ENCODE measurements at regions not wholly inside any gene's neighbourhood (a gene's known extent, or its start where the extent isn't known, plus 50 kb on each side); places are given as distances from the start of the nearest gene placed in this dataset.

- no peak for DNase-seq (ENCODE audit: extremely low spot score)
- POLR2A ChIA-PET: no interaction called here
- CTCF ChIA-PET: interaction anchor here (1.7 kb wide), 1 partner anchor 13 kb away, joined by 4 read pairs; no protein-coding TSS in a partner anchor
- TF ChIP-seq NFRKB (IDR thresholded peaks at IDR 0.05) (no peak), FOXA1 (IDR thresholded peaks at IDR 0.05) (no peak), ELF4 (IDR thresholded peaks at IDR 0.05) (no peak), TARDBP (IDR thresholded peaks at IDR 0.05) (no peak), LEF1 (IDR thresholded peaks at IDR 0.05; ENCODE audit: borderline replicate concordance) (no peak), ZNF384 (IDR thresholded peaks at IDR 0.05) (no peak), BHLHE40 (IDR thresholded peaks at IDR 0.05; ENCODE audit: borderline replicate concordance) (no peak)
Measured at GRCh38 chr16:86050591-86051367, 151.8 kb downstream of the IRF8 start.

GRCh38 chr16:86051368-86052114 lies 152.6 kb downstream of the IRF8 start:
- ChIA-PET CTCF (no interaction called here), POLR2A (no interaction called here)
- peak; percentile 34 for DNase-seq (ENCODE audit: extremely low spot score)
- TF ChIP-seq BHLHE40 (IDR thresholded peaks at IDR 0.05; ENCODE audit: borderline replicate concordance): no peak
- TF ChIP-seq ELF4 (IDR thresholded peaks at IDR 0.05): no peak
- TF ChIP-seq PKNOX1 (IDR thresholded peaks at IDR 0.05): peak; percentile 91
- no peak for TF ChIP-seq FOXA1 (IDR thresholded peaks at IDR 0.05)
- TF ChIP-seq FOXK2 (IDR thresholded peaks at IDR 0.05): no peak
- no peak for TF ChIP-seq LEF1 (IDR thresholded peaks at IDR 0.05; ENCODE audit: borderline replicate concordance)
- TF ChIP-seq CTBP1 (IDR thresholded peaks at IDR 0.05; ENCODE audit: borderline replicate concordance): no peak
- no peak for TF ChIP-seq ARNT (IDR thresholded peaks at IDR 0.05)

GRCh38 chr16:86052115-86052670 lies 153.2 kb downstream of the IRF8 start:
- no peak for DNase-seq (ENCODE audit: extremely low spot score)
- CTCF ChIA-PET: no interaction called here
- TF ChIP-seq ELF4 (IDR thresholded peaks at IDR 0.05) (no peak), HDGF (IDR thresholded peaks at IDR 0.05; ENCODE audit: borderline replicate concordance) (no peak), SP1 (IDR thresholded peaks at IDR 0.05) (no peak), BHLHE40 (IDR thresholded peaks at IDR 0.05; ENCODE audit: borderline replicate concordance) (no peak), SUZ12 (IDR thresholded peaks at IDR 0.05) (no peak), CTBP1 (IDR thresholded peaks at IDR 0.05; ENCODE audit: borderline replicate concordance) (no peak), LEF1 (IDR thresholded peaks at IDR 0.05; ENCODE audit: borderline replicate concordance) (no peak), PKNOX1 (IDR thresholded peaks at IDR 0.05) (no peak), L3MBTL2 (conservative IDR thresholded peaks at IDR 0.05) (no peak), ZNF384 (IDR thresholded peaks at IDR 0.05) (no peak), ARNT (IDR thresholded peaks at IDR 0.05) (no peak), FOXM1 (IDR thresholded peaks at IDR 0.05; ENCODE audit: borderline replicate concordance) (no peak), FOXK2 (IDR thresholded peaks at IDR 0.05) (no peak)
- POLR2A ChIA-PET: no interaction called here

- ChIA-PET CTCF (interaction anchor here (0.7 kb wide), 1 partner anchor 11 kb away, joined by 3 read pairs; no protein-coding TSS in a partner anchor), POLR2A (no interaction called here)
- no peak for DNase-seq (ENCODE audit: extremely low spot score)
- TF ChIP-seq ARNT (IDR thresholded peaks at IDR 0.05): no peak
- no peak for TF ChIP-seq BHLHE40 (IDR thresholded peaks at IDR 0.05; ENCODE audit: borderline replicate concordance)
- TF ChIP-seq L3MBTL2 (conservative IDR thresholded peaks at IDR 0.05): no peak
- no peak for TF ChIP-seq FOXA1 (IDR thresholded peaks at IDR 0.05)
- no peak for TF ChIP-seq TARDBP (IDR thresholded peaks at IDR 0.05)
- TF ChIP-seq NFRKB (IDR thresholded peaks at IDR 0.05): no peak
- no peak for TF ChIP-seq HDGF (IDR thresholded peaks at IDR 0.05; ENCODE audit: borderline replicate concordance)
- TF ChIP-seq FOXM1 (IDR thresholded peaks at IDR 0.05; ENCODE audit: borderline replicate concordance): no peak
- TF ChIP-seq ZNF384 (IDR thresholded peaks at IDR 0.05): no peak
- no peak for TF ChIP-seq SP1 (IDR thresholded peaks at IDR 0.05)
- TF ChIP-seq ELF4 (IDR thresholded peaks at IDR 0.05): no peak
- TF ChIP-seq FOXK2 (IDR thresholded peaks at IDR 0.05): no peak
- TF ChIP-seq SUZ12 (IDR thresholded peaks at IDR 0.05): no peak
- no peak for TF ChIP-seq LEF1 (IDR thresholded peaks at IDR 0.05; ENCODE audit: borderline replicate concordance)
- no peak for TF ChIP-seq PKNOX1 (IDR thresholded peaks at IDR 0.05)
- TF ChIP-seq CTBP1 (IDR thresholded peaks at IDR 0.05; ENCODE audit: borderline replicate concordance): no peak
Measured at GRCh38 chr16:86052926-86053325, 154.0 kb downstream of the IRF8 start.

GRCh38 chr16:86059253-86060171 lies 160.6 kb downstream of the IRF8 start:
- TF ChIP-seq NFRKB (IDR thresholded peaks at IDR 0.05): no peak
- no peak for TF ChIP-seq TARDBP (IDR thresholded peaks at IDR 0.05)
- no peak for TF ChIP-seq CTBP1 (IDR thresholded peaks at IDR 0.05; ENCODE audit: borderline replicate concordance)
- no peak for TF ChIP-seq ARNT (IDR thresholded peaks at IDR 0.05)
- no peak for TF ChIP-seq ELF4 (IDR thresholded peaks at IDR 0.05)
- TF ChIP-seq SP1 (IDR thresholded peaks at IDR 0.05): no peak
- no peak for TF ChIP-seq SUZ12 (IDR thresholded peaks at IDR 0.05)
- no peak for TF ChIP-seq FOXK2 (IDR thresholded peaks at IDR 0.05)
- no peak for TF ChIP-seq HDGF (IDR thresholded peaks at IDR 0.05; ENCODE audit: borderline replicate concordance)
- no peak for TF ChIP-seq FOXA1 (IDR thresholded peaks at IDR 0.05)
- CTCF ChIA-PET: no interaction called here
- DNase-seq (ENCODE audit: extremely low spot score): no peak
- POLR2A ChIA-PET: no interaction called here
